Cardiac muscle cell (in vitro differentiated cells and primary cell): ENCODE measurements at regions not wholly inside any gene's neighbourhood (a gene's known extent, or its start where the extent isn't known, plus 50 kb on each side); places are given as distances from the start of the nearest gene placed in this dataset.
A peak's percentile ranks its signal among the peaks of the same experiment; 100 is the strongest.

Source experiments
- DNase-seq, 2 donors: peaks; one replicate each; pipeline versions ENCODE4 v3.0.0 to v3.0.0-alpha.2; 2010 to 2017; ENCODE audit warnings: low read depth in 1 of 2, low spot score in 1 of 2
- H3K27ac ChIP-seq: fragments of 200-600 bp; sonication (generic); 2 replicates; pipeline ENCODE4 v1.5.1; 2016
- H3K27me3 ChIP-seq: fragments of 200-600 bp; sonication (generic); 2 replicates; pipeline ENCODE4 v1.6.0; 2016; ENCODE audit warnings: control low read depth
- H3K36me3 ChIP-seq: fragments of 200-600 bp; sonication (generic); 2 replicates; pipeline ENCODE4 v1.5.1; 2016; ENCODE audit warnings: control low read depth
- H3K4me1 ChIP-seq: fragments of 200-600 bp; sonication (generic); 2 replicates; pipeline ENCODE4 v1.8.1; 2017; ENCODE audit warnings: low read depth, mild to moderate bottlenecking, mixed run types
- H3K4me3 ChIP-seq: fragments of 200-600 bp; sonication (generic); 2 replicates; pipeline ENCODE4 v1.5.1; 2016; ENCODE audit warnings: mild to moderate bottlenecking
- H3K9me3 ChIP-seq: fragments of 200-600 bp; sonication (generic); 2 replicates; pipeline ENCODE4 v1.5.1; 2017; ENCODE audit warnings: low read depth, mild to moderate bottlenecking, control low read depth
- TF ChIP-seq, protein P1 (sequence below): IDR thresholded peaks from 2 replicates; pipeline ENCODE4 v1.5.1; 2012; ENCODE audit warnings: low read depth, mild to moderate bottlenecking, low read length

DNA sequence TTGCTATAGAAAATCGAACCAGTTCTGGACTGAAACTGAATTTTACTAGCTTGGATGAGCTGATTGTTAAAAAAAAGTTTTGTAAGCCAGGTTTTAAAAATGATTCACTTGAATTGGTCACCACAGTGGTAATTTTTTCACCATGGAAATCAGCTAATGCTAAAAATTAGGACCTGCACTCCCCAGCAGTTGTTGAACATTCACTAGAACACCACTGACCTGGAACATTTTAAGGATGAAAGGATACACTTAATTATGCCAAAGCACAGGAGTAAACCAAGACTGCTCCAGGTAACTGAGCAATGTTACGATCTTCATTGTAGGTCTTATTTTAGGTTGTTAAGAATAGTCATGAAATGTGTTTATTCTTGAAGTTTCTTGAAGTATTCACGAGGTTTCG is 1342.6 kb upstream of the SPRY2 start:
- TF ChIP-seq, protein P1, sequence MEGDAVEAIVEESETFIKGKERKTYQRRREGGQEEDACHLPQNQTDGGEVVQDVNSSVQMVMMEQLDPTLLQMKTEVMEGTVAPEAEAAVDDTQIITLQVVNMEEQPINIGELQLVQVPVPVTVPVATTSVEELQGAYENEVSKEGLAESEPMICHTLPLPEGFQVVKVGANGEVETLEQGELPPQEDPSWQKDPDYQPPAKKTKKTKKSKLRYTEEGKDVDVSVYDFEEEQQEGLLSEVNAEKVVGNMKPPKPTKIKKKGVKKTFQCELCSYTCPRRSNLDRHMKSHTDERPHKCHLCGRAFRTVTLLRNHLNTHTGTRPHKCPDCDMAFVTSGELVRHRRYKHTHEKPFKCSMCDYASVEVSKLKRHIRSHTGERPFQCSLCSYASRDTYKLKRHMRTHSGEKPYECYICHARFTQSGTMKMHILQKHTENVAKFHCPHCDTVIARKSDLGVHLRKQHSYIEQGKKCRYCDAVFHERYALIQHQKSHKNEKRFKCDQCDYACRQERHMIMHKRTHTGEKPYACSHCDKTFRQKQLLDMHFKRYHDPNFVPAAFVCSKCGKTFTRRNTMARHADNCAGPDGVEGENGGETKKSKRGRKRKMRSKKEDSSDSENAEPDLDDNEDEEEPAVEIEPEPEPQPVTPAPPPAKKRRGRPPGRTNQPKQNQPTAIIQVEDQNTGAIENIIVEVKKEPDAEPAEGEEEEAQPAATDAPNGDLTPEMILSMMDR: no peak
- no peak for DNase-seq
- Histone ChIP-seq H3K27me3 (no peaks in the 10 kb centered on the region), H3K9me3 (no peaks in the 10 kb centered on the region), H3K4me3 (no peak overlapping the region), H3K27ac (no peak overlapping the region), H3K4me1 (no peaks in the 10 kb centered on the region), H3K36me3 (no peaks in the 10 kb centered on the region)

DNA sequence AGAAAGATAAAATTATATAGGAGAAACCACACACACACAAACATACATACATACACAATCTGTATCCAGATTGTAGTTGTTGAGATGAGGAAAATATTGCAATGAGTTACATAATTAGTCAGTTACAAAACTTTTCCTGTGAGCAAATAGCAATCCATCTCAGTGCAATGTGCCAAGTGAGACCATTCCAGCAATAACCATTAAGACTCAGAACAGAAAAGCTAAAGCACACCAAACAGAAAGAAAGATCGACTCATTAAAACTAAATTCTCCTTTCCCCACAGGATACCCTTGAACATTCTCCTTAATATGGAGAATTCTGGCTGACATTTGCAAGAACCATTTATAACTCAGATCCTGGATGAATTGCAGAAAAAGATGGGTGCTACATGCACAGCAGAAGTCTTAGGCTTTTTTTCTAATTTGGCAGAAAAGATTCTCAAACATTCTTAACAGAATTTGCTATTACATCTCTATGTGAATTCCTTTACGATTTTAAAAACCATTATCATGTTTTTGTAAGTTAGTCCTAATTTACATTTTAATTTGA is 1341.2 kb upstream of the SPRY2 start:
- Histone ChIP-seq H3K27me3 (no peaks in the 10 kb centered on the region), H3K4me1 (no peaks in the 10 kb centered on the region), H3K36me3 (no peaks in the 10 kb centered on the region), H3K4me3 (no peak overlapping the region), H3K27ac (no peak overlapping the region), H3K9me3 (no peaks in the 10 kb centered on the region)
- DNase-seq: no peak
- TF ChIP-seq, protein P1: no peak

DNA sequence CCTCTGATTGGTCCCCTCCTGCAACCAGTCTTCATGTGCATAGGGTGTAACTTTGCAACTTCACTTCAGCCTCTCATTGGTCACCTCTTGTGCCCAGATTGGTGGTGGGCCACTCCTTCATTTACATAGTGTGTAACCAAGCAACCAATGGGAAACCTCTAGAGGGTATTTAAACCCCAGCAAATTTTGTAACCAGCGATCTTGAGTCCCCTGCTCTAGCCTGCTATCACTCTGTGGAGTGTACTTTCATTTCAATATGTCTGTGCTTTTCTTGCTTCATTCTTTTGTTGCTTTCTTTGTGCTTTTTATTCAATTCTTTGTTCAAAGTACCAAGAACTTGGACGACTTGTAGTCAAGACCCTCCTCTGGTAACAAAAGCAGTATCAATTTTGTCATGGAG is 1336.9 kb upstream of the SPRY2 start:
- Histone ChIP-seq H3K9me3 (no peaks in the 10 kb centered on the region), H3K4me1 (no peaks in the 10 kb centered on the region), H3K27me3 (no peaks in the 10 kb centered on the region), H3K27ac (no peak overlapping the region), H3K36me3 (no peaks in the 10 kb centered on the region), H3K4me3 (no peak overlapping the region)
- no peak for DNase-seq
- TF ChIP-seq, protein P1: no peak

DNA sequence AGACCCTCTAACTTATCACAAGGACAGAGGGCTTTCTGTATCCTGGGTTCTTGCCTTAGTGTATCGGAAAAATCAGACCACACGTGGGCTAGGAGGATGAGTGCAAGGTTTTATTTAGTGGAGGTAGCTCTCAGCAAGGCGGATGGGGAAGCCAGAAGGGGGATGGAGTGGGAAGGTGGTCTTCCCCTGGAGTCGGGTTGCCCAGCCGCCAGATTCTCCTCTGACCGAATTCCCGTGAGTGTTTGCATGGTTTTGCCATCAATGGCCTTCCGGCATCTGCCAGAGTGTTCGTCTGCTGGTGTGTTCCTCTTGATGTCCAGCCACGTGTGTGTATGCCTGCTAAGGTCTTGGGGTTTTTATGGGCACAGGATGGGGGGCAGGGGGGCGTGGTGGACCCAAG is 1335.1 kb upstream of the SPRY2 start:
- H3K4me1 ChIP-seq: no peaks in the 10 kb centered on the region
- no peaks in the 10 kb centered on the region for H3K36me3 ChIP-seq
- H3K9me3 ChIP-seq: no peaks in the 10 kb centered on the region
- no peak overlapping the region for H3K27ac ChIP-seq
- DNase-seq: no peak
- no peak overlapping the region for H3K4me3 ChIP-seq
- no peaks in the 10 kb centered on the region for H3K27me3 ChIP-seq
- TF ChIP-seq, protein P1: no peak

DNA sequence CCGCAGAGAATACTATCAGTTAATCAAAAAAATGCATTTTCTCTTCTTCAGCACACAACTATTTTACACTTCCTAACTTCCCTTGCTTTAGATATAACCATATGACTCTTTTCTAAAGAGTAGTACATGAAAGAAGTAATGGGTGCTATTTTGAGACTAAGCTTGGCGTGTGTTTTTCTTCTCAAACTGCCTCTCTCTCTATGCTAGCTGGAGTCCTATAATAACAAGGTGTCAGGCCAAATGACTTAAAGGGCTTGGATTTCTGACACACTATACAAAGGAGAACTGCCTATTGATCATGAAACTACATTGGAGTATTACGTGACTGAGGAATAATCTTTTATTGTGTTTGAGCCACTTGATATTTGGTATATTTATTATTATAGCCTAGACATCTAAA is 1330.1 kb upstream of the SPRY2 start:
- Histone ChIP-seq H3K9me3 (no peaks in the 10 kb centered on the region), H3K4me1 (no peaks in the 10 kb centered on the region), H3K36me3 (no peaks in the 10 kb centered on the region), H3K27me3 (no peaks in the 10 kb centered on the region), H3K4me3 (no peak overlapping the region), H3K27ac (no peak overlapping the region)
- peak in 1 of 2 donors; percentile 10 for DNase-seq
- TF ChIP-seq, protein P1: no peak

DNA sequence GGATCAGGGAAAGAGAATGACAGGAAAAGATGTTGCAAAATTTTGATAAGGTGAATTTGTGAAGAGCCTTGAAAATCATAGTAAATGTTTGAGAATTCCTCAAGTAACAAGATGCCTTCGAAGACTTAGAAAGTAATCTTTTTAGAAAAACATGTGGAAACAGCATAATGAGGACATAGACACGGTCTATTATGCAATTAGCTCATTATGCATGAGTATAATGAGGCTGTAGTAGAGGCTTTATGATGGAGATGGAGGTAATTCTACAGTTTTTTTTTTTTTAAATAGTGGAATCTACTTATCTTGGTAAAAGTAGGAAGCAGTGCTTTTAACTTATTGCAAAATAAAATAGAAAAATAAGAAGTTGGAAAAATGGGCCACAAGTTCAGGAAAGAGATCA is 1329.1 kb upstream of the SPRY2 start:
- H3K4me1 ChIP-seq: no peaks in the 10 kb centered on the region
- no peaks in the 10 kb centered on the region for H3K9me3 ChIP-seq
- no peaks in the 10 kb centered on the region for H3K27me3 ChIP-seq
- no peak for DNase-seq
- H3K36me3 ChIP-seq: no peaks in the 10 kb centered on the region
- TF ChIP-seq, protein P1: no peak
- H3K27ac ChIP-seq: no peak overlapping the region
- H3K4me3 ChIP-seq: no peak overlapping the region
